BLaER1 (cell line): ENCODE measurements at regions not wholly inside any gene's neighbourhood (a gene's known extent, or its start where the extent isn't known, plus 50 kb on each side); places are given as distances from the start of the nearest gene placed in this dataset.

Experiments used
- H3K27ac ChIP-seq: shearing (Covaris generic); formaldehyde crosslinking; 2 replicates; pipeline ENCODE4 v1.8.1; 2022
- H3K27me3 ChIP-seq: shearing (Covaris generic); formaldehyde crosslinking; 2 replicates; pipeline ENCODE4 v1.8.1; 2022
- H3K36me3 ChIP-seq: shearing (Covaris generic); formaldehyde crosslinking; 2 replicates; pipeline ENCODE4 v1.8.1; 2022
- H3K4me1 ChIP-seq: shearing (Covaris generic); formaldehyde crosslinking; 2 replicates; pipeline ENCODE4 v1.8.1; 2022
- H3K4me2 ChIP-seq: shearing (Covaris generic); formaldehyde crosslinking; 2 replicates; pipeline ENCODE4 v1.8.1; 2022
- H3K4me3 ChIP-seq: shearing (Covaris generic); formaldehyde crosslinking; 2 replicates; pipeline ENCODE4 v1.8.1; 2022
- H3K9ac ChIP-seq: shearing (Covaris generic); formaldehyde crosslinking; 2 replicates; pipeline ENCODE4 v1.8.1; 2022
- H3K9me3 ChIP-seq: shearing (Covaris generic); formaldehyde crosslinking; 2 replicates; pipeline ENCODE4 v1.8.1; 2022
- H4K20me1 ChIP-seq: shearing (Covaris generic); formaldehyde crosslinking; 2 replicates; pipeline ENCODE4 v1.8.1; 2022
- Cebpa-rat ChIP-seq: shearing (Covaris generic); IDR thresholded peaks from 2 replicates; pipeline ENCODE4 v1.8.1; 2022

DNA sequence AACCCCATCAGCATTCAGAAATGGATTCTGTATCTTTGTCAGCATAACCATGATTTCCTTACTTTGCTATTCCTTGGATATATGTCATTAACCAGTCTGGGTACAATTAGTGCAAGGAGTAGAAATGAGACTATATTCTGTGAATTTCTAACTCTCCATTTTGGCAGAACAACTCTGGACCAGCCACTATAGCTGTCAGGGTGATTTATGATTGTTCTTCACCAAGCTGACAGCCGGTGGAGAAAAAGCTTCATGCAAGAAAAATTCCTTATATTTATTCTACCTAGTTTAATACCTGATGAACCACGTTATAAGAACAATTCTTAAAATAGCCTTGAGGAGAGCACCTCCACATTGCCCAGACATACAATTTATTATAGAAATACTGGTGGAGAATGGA is 431.2 kb upstream of the TCF4 start:
- Histone ChIP-seq H3K27ac (no peak overlapping the region), H3K9ac (no peak overlapping the region), H3K27me3 (no peaks in the 10 kb centered on the region), H3K4me3 (no peak overlapping the region), H3K36me3 (no peaks in the 10 kb centered on the region), H3K4me1 (peaks cover 8% of the 10 kb centered on the region), H3K4me2 (no peak overlapping the region), H3K9me3 (peaks cover 2% of the 10 kb centered on the region; the same call in 1 of the 2 replicates), H4K20me1 (no peaks in the 10 kb centered on the region)
- TF ChIP-seq Cebpa-rat: no peak

DNA sequence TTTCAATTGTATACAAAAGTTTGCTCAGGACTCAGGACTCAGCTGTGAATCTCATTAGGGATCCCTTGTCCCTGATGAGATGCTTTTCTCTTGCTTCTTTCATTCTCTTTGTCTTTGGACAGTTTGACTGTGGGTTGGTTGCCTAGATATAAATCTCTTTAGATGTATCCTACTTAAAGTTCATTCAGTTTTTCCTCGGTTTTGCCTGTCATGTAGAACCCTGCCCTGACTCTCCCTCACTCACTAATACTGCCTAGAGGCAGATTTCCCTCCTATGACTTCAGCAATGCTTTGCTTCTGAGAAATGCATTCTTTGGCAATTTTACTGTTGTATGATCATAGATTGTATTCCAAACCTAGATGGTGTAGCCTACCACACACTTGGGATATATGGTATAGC is 421.4 kb upstream of the TCF4 start:
- H3K4me1 ChIP-seq: no peaks in the 10 kb centered on the region

DNA sequence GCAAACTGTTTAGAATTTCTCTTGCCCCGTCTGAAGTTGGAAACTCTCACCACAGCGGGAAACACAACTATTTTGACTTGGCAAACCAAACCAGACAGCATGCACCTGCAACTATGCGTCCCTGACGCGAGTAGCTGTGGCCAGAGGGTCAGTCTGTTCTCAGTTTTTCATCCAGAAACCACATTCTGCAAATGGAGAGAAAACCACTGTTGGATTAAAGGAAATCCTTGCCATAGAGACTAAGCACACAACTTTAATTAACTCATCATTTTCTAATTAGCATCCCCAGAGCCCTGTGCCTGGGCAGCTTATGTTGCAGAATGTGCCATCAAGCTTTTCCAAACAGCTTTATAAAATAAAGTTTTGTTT is 415.7 kb upstream of the TCF4 start:
- Histone ChIP-seq H3K27ac (no peak overlapping the region), H3K4me2 (no peak overlapping the region), H3K27me3 (no peaks in the 10 kb centered on the region), H3K4me1 (peaks cover 14% of the 10 kb centered on the region), H4K20me1 (no peaks in the 10 kb centered on the region), H3K4me3 (no peak overlapping the region), H3K36me3 (no peaks in the 10 kb centered on the region), H3K9me3 (no peaks in the 10 kb centered on the region), H3K9ac (no peak overlapping the region)
- no peak for TF ChIP-seq Cebpa-rat

More for the DNA sequence above, 421.4 kb upstream of the TCF4 start:
- Histone ChIP-seq H3K27me3 (no peaks in the 10 kb centered on the region), H3K4me3 (no peak overlapping the region), H3K27ac (no peak overlapping the region), H4K20me1 (no peaks in the 10 kb centered on the region), H3K36me3 (no peaks in the 10 kb centered on the region), H3K4me2 (no peak overlapping the region), H3K9me3 (peaks cover 6% of the 10 kb centered on the region; the same call in 1 of the 2 replicates), H3K9ac (no peak overlapping the region)
- TF ChIP-seq Cebpa-rat: no peak

DNA sequence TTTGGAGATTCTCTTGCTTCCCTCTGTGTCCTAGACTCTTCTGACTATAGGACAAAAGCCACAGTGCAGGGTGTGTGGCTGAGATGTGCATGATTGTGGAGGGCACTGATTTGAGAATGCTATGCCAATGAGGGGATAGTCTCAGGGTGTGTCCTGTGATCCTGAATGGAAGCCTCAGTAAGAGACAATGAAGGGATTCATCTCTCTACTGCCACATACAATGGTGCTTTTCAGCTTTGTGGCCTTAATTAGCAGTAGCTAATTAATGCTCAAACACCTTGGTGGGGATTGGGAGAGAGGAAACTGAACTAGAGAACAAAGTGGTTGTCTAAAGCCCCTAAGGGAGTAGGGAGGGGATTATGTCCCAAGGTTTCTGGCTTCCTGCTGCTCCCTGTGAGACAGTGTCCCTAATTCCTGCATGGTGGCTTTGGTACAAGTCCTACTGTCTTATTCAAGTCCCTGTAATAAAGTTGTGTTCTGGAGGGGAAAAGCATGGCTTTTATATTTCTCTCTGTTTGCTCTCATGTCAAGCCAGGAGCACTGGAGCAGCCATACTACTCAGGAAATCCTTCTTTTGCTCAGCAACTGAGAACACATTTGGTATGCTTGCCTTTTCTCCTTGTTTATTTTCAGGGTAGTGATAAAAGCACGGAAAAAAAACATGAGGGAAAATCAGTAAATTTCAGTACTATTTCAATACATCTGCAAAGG is 415.2 kb upstream of the TCF4 start:
- TF ChIP-seq Cebpa-rat: no peak
- peaks cover 16% of the 10 kb centered on the region for H3K4me1 ChIP-seq
- H3K9ac ChIP-seq: no peak overlapping the region
- H3K4me2 ChIP-seq: no peak overlapping the region
- H3K4me3 ChIP-seq: no peak overlapping the region
- H3K36me3 ChIP-seq: no peaks in the 10 kb centered on the region
- H3K27me3 ChIP-seq: no peaks in the 10 kb centered on the region
- no peak overlapping the region for H3K27ac ChIP-seq
- H4K20me1 ChIP-seq: no peaks in the 10 kb centered on the region
- no peaks in the 10 kb centered on the region for H3K9me3 ChIP-seq

DNA sequence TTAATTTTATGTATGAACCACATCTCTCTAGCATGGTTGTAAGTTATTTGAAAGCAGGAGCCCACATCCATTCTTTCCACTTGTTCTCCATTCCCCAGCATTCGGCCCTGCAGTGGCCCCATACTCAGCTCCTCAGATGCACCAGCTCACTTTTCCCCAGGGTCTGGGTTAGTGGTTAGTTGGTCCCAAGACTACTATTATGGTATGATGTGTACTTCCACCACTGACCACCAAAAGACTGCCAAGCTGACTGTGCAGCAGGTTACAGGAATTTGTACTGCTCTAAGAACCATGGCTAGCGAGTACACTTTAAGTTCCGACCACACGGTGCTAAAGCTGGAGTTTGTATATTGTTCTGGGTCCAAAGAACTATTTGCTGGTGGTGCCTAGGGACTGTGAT is 413.6 kb upstream of the TCF4 start:
- Histone ChIP-seq H3K27ac (no peak overlapping the region), H3K4me2 (no peak overlapping the region), H3K4me3 (no peak overlapping the region), H3K36me3 (no peaks in the 10 kb centered on the region), H4K20me1 (no peaks in the 10 kb centered on the region), H3K9me3 (no peaks in the 10 kb centered on the region), H3K9ac (no peak overlapping the region), H3K27me3 (no peaks in the 10 kb centered on the region), H3K4me1 (peaks cover 31% of the 10 kb centered on the region)
- TF ChIP-seq Cebpa-rat: no peak

DNA sequence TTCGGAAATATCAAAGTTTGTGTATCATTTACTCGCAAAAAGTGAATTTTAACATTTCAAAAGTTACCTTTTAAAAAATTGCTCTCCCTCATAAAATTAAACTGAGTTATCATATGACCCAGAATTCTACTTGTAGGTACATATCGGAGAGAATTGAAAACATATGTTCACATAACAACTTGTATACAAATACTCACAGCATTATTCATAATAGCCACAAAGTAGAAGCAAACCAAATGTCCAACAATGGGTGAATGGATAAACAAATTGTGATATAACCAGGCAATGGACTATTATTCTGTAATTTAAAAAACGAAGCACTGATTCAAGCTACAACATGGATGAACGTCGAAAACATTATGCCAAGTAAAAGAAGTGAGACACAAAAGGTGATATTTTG is 412.0 kb upstream of the TCF4 start:
- Histone ChIP-seq H3K27ac (no peak overlapping the region), H3K9me3 (no peaks in the 10 kb centered on the region), H3K9ac (no peak overlapping the region), H3K27me3 (no peaks in the 10 kb centered on the region), H3K4me1 (peaks cover 31% of the 10 kb centered on the region), H3K36me3 (no peaks in the 10 kb centered on the region), H3K4me2 (no peak overlapping the region), H4K20me1 (no peaks in the 10 kb centered on the region), H3K4me3 (no peak overlapping the region)
- TF ChIP-seq Cebpa-rat: no peak

DNA sequence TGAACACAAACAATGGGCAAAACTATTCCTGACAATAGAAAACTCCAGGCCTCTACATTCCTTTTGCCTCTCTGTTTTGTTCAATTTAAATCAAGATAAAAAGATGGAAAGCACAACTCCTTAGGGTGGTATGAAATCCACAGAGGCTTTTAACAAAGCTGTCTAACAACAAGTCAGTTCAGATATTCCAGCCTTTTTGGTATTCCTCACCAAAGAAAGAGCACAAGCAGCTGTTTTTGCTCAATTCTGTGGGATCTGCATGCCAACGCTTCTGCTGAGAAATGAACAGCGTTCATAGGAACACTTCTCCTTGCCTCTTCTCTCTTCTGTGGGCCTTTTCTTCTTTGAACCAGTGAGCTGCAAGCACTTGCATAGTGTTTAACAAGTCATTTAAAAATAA is 411.6 kb upstream of the TCF4 start:
- no peak overlapping the region for H3K4me2 ChIP-seq
- no peak overlapping the region for H3K9ac ChIP-seq
- no peaks in the 10 kb centered on the region for H3K27me3 ChIP-seq
- no peaks in the 10 kb centered on the region for H3K36me3 ChIP-seq
- H4K20me1 ChIP-seq: no peaks in the 10 kb centered on the region
- H3K4me1 ChIP-seq: peaks cover 31% of the 10 kb centered on the region
- no peak overlapping the region for H3K27ac ChIP-seq
- no peaks in the 10 kb centered on the region for H3K9me3 ChIP-seq
- no peak for TF ChIP-seq Cebpa-rat
- no peak overlapping the region for H3K4me3 ChIP-seq

DNA sequence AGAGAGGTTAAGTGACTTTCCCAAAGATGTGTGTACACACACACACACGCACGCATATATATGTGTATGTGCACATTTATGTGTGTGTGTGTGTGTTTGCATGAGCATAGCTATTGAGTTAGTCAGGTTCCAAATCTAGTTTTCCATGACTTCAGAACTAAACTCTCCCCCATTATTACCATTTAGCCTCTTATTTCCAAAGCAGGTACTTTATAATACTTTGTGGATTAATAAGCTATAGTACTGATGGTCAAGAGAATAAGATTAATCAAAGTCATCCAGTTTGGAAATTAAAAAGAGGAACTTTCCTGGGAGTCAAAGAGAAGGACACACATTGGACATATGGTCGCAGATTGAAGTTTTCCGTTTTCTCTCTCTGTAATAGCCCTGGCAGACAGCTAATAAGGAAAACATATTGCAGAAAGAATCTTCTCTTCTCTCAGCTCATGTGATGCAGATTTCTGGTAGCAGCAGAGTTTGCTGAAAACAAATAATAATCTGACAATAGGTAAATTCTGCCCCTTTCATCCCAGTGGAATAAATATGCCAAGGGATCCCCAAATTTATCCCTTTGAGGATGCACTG is 410.9 kb upstream of the TCF4 start:
- Histone ChIP-seq H3K27ac (no peak overlapping the region), H3K4me1 (peaks cover 31% of the 10 kb centered on the region)

DNA sequence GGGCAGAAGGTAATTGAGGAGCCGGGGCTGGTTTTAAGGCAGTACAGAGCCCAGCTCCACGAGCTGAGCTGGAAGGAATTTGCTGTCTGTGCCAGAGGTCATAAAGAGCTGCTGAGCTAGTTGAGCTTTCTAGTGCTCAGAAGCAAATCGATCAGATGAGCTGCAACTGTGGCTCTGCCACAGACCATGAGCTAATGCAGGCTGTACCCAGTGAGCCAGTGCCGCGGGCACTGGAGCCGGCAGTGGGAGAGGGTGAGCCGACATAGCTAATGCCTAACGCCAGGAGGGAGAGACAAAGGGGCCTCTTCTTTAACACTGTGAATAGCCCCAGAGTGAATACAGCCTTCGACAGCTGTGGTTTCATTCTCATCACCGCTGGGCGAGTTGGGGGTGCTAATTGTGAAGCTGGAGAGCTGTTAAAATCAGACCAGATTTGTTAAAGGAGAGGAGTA is 410.1 kb upstream of the TCF4 start:
- H3K4me1 ChIP-seq: peaks cover 24% of the 10 kb centered on the region
- H3K36me3 ChIP-seq: no peaks in the 10 kb centered on the region
- no peaks in the 10 kb centered on the region for H4K20me1 ChIP-seq
- H3K27ac ChIP-seq: no peak overlapping the region
- H3K27me3 ChIP-seq: no peaks in the 10 kb centered on the region
- no peak overlapping the region for H3K4me3 ChIP-seq
- peak overlapping the region; percentile 73 for H3K4me2 ChIP-seq
- H3K9ac ChIP-seq: no peak overlapping the region
- no peak for TF ChIP-seq Cebpa-rat
- H3K9me3 ChIP-seq: no peaks in the 10 kb centered on the region

More for the DNA sequence above, 410.9 kb upstream of the TCF4 start:
- H3K27me3 ChIP-seq: no peaks in the 10 kb centered on the region
- H3K4me2 ChIP-seq: no peak overlapping the region
- H3K9ac ChIP-seq: no peak overlapping the region
- no peaks in the 10 kb centered on the region for H3K9me3 ChIP-seq
- no peaks in the 10 kb centered on the region for H4K20me1 ChIP-seq
- H3K36me3 ChIP-seq: no peaks in the 10 kb centered on the region
- H3K4me3 ChIP-seq: no peak overlapping the region
- TF ChIP-seq Cebpa-rat: no peak

DNA sequence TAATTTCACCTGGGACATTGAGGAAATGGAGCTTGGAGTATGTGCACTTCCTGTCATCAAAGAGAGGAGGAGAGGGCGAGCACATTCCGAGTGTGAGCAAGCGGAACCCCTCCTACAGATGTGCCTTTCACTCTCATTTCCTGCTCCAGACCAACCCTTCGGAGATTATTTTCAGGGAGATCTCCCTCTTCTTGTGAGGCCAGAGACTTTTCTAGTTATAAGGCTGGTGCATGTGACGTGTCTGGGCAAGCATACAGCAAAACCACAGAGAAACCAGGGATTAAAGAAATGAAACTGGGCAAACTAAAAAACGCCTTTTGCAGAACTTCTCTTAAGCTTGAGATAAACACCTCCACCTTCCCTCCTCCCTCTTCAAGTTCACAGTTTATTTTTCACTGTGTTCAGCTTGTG is 409.2 kb upstream of the TCF4 start:
- Histone ChIP-seq H3K9ac (no peak overlapping the region), H3K4me3 (no peak overlapping the region), H3K27ac (no peak overlapping the region), H4K20me1 (no peaks in the 10 kb centered on the region), H3K27me3 (no peaks in the 10 kb centered on the region), H3K36me3 (no peaks in the 10 kb centered on the region), H3K9me3 (no peaks in the 10 kb centered on the region), H3K4me2 (peak overlapping the region; percentile 73), H3K4me1 (peaks cover 24% of the 10 kb centered on the region)
- no peak for TF ChIP-seq Cebpa-rat
